HG02884 (cell line): ENCODE measurements at regions not wholly inside any gene's neighbourhood (a gene's known extent, or its start where the extent isn't known, plus 50 kb on each side); places are given as distances from the start of the nearest gene placed in this dataset.
A peak's percentile ranks its signal among the peaks of the same experiment; 100 is the strongest.
"Not testable (repeated sequence)": the region's sequence is repeated elsewhere in the genome, so short reads cannot be mapped to it uniquely, and the experiment has no call there.

Source experiments
- ATAC-seq: cut with Tn5 transposase; IDR thresholded peaks from one replicate; pipeline ENCODE4 v1.9.1; 2021; ENCODE audit warnings: mild to moderate bottlenecking, moderate library complexity; ENCODE audit not compliant: unreplicated experiment

DNA sequence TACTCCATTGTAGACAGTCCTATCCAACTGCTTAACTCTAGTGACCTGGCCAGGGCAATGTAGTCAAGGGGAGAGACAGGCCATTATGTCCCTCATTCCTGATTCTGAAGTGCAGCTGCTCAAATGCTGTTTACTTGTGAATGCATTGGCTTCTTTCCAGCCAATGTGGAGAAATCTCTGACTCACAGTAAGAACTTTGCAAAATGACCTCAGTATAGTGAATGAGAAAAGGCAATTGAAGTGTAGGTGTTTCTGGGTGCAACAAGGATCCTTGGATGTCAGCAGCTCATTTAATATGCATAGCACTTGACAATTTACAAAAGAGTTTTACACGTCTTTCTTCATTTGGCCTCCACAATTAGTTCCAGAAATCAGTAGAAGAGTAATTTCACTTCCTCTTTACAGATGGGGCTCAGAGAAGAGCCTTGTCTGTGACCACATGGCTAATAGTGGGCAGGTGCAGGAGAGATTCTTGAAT lies 367.2 kb downstream of the OSTF1 start:
- ATAC-seq: peak; percentile 97

DNA sequence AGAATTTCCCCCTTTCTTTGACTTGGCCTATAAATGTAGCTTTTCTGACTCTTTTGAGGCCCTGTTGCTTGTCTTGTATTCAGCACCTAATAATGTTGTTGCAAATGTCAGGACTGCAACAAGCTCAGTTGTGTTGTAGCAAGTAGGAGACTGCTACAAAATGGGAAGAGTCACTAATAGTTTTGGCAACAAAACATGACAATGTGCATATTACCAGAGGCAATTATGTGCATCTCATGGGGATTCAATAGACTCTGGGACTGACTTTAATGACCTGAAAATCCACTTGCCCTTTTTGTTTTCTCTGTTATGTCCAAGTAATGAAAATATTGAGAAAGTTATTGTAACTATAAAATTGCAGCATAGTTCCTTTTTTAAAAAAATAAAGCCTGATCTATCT lies 368.4 kb downstream of the OSTF1 start:
- ATAC-seq: no peak

DNA sequence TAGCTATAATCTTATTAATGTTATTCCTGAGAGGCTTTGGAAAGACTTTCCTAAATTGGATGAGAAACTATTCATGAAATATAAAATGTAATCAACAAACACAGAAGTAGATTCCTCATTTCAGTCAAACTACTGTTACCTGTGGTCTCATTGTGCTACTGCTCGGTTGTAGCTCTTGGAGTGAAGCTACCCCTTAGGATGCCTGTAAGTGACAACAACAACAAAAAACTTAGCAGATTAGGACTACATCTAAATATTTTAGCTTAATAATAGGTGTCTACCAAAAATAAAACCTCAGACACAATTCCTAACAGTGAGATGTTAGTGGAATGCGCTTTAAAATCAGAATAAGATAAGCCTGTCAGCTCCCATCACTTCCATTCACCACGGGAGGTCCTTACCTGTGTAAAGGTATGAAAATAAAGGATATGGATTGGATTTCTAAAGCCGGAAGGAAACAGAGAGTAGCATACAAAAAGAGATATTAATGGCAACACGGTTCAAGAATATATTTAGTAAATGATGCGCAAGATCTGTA lies 369.2 kb downstream of the OSTF1 start:
- ATAC-seq: no peak

DNA sequence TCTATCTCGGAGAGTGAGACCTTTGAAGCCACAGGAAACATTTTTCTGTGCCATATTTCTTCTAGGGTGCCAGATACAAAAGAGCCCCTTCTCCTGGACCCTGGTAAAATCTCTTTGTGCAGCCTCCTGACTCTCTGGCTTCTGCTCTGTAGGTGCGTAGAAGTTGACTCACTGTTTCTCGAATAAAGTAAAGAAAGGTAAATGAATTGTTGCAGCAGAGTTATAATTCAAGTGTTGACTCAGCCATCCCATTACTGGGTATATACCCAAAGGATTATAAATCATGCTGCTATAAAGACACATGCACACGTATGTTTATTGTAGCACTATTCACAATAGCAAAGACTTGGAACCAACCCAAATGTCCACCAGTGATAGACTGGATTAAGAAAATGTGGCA lies 371.0 kb downstream of the OSTF1 start:
- not testable (repeated sequence) for ATAC-seq

DNA sequence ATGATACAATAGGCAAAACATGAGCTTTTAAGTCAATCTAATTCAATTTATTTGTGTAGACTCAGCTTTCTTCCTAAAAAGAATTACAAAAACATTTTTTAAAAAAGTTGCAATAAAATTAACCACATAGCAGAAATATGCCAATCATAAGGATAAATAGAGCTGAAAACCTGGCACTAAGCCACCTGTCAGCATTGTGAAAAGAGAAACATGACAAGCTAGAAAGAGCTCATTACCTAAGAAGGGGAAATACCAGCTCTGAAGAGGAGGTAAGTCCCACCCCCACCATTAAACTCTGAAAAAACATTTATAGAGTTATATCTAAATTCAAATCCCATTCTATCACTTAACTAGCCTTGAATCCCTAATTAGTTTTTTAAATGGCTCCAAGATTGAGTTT lies 372.9 kb downstream of the OSTF1 start:
- no peak for ATAC-seq

DNA sequence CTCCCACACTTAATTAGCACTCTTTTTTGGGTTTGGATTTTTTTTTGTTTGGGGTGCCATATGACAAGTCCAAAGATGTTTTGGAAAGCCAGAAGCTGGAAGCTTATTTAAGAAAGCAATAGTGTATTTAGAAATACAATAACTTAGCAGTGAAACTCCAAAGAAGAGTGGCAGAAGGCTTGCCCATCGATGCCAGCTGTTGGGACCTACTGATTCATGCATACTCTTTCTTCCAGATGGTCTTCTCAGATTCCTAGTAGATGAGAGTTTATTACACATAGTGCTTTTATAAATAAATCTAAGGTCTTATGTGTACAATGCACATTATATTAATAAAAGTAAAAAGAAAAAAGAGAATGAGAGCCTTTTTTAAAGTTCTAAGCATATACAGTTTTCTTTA lies 374.6 kb downstream of the OSTF1 start:
- ATAC-seq: no peak

DNA sequence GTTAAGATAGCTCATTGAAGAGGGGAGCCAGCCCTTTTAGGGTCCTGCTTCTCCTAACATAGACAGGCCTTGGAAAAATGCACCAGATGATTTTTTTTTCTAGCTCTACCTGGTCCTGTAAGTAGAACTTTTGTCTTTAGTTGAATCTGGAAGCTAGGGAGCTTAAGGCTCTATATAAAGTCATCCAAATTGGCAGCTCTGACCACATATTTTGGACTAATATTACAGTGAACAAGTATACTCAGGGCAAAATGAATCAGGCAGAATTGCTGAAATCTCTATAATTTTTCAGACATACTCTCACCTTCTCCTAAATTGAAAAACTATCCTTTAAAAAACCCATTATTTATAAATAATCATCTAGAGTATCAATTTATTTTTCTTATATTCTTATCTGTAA lies 375.6 kb downstream of the OSTF1 start:
- no peak for ATAC-seq

DNA sequence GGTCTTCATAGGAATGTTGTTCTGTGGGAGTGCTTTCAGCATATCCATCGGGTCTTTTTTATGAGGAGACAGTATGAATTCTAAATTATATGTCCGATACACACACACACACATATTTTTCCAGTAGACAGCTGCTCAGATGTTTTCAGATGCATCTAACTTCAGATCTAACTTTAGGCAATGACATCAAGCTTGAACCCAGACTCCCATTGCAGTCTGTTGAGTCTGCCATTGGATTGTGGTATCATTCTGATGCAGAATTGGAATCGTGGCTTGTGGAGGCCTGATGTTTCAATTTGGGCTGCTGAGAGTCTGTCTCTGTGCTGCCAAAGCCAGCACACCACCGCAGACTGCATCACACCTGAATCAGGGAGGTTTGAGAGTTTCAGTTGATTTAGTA lies 376.4 kb downstream of the OSTF1 start:
- no peak for ATAC-seq

DNA sequence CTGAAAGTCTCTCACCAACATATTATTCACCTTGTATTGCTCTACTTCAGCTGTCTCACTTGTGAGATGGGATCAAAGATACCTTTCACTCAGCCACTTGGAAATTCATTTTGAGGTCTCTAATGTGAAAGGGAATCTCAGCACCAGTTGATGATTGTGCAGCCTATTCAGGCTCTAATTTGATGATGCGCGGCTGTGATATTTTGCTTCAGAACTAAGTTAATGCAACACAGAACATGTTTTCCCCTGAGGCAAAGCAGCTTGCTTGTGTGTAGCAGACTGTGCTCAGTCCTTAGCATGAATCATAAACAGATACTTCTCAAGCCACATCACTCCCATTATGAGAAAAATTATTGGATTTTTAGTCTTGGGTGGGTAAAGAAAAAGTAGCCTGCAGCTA lies 378.8 kb downstream of the OSTF1 start:
- ATAC-seq: no peak

DNA sequence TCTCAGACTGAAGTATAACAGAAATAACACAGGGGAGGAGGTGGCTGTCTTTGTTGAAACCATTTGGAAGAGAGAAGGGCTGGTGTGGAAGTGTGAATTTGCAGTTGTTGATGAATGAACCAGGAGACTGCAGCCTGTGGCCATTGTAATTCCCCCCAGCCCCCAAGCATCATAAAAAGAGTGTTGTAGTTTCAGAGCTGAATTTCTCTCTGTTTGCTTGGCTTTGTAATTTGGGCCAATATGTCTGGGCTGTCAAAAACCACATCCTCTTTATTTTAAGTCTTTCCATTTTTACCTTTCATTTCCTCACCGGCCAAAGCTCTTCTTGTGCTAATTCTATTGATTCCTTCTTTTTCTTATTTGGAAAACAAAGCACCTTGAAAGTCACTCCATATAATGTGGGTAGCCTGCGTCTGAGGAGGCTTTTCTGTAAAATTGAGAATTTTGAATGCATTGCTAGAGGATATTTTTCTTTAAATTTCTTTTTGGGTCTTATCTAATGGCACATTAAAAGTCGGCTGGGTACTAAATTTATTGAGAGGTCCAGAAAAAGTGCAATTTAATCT lies 383.3 kb downstream of the OSTF1 start:
- no peak for ATAC-seq

DNA sequence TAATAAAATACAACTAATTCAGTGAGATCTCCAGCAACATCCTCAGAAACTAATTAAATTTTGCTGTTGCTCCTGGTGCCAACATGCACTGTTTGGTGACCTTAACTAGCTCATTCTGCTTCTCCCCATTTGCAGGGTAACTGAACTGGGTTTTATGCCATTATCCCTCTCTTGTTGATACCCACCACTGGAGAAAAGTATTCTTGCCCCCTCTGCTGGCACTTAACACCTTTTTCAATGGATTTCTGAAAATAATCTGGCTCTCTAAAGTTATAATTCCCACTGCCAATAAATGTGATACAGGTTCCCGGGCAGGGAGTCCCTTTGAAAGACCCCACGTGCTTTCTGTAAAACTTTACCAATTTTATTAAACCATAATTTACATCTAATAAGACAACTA lies 394.3 kb downstream of the OSTF1 start:
- no peak for ATAC-seq

DNA sequence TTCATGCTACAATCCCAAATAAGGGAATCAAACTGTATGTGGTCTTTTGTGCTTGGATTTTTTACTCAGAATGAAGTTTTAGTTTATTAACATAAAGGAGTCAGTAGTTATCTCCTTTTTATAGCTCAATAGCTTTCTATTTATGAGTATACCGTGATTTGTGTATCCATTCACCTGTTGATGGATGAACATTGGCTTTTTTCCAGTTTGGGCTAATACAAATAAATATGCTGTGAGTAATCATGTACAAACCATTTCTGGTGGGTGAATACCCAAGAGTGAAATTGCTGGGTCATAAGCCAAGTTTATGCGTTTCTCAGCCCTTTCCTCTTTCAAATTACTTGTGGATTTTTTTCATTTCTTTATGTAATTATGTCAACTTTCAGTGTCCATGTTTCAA lies 395.3 kb downstream of the OSTF1 start:
- no peak for ATAC-seq

DNA sequence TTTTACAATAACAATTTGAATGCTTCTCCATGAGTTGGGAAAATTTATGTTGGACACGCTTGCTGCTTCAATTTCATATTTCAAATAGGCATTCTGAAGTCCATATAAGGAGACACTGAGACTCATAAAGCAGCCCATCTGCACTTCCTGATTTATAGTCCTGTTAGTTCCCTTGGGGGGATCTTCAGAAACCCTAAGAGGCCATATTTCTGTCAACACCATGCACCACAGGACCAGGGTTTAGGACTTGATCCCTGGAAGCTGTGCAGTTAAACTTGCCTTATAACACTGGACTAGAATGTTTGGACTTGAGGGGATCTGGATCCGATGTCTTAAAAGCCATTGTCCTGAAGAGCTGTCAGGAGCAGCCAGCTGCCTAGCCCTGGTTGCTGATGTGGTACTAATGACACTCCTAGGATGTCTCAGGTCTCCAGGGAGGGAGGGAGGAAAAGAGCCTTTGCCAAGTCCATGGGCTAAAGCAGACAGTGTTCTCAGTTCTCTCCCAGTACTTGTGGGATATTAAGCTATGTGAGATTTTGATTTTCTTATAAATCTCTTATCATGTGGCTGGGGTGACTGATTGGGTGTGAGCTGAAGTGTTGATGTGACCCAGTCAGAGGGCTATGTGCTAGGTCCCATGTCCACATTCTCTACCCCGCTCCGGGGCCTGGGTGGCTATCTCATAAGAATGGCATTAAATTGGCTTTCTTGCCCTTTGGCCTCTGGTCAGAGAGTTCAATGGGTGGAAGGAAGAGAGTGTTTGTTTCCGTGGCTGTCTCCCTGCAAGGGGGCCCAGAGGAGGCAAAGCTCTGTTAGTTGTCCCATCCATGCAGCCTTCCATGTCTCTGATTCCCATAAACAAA lies 399.8 kb downstream of the OSTF1 start:
- ATAC-seq: no peak

DNA sequence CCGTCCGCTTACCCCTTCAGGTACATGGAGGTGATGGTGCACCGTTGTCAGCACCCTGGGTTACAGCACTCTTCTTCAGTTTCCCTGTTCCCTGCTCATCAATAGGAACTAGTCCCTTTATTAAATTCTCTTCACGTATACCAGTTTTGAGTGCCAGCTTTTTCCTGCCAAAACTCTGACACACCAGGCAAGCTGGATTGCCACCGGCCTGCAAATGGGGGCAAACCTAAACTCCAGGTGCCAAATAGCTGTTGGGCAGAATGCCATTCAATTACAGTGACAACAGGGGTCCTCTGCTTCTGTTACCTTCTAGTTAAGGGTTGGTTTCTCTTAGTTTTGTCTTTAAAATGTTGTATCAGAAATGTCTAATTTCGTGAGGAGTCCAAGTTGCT lies 400.4 kb downstream of the OSTF1 start:
- ATAC-seq: no peak

DNA sequence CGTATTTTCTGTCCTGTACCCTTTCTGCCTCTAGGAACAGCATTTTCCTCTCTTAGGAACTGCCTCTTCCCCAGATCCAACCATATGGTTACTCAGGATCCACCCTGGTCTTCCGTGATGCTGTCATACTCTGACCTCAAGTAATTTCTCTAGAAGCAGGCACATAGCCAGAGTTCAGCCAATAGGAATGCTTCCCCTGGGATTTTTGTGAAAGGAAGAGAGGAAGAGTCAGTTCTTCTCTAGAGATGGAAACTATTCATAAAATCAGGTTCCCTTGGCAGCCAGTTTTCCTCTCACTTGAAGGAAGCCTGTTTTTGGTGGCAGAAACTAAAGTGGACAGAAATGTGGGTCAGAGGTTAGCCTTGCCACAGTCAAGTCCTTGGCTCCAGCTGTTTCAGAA lies 400.1 kb upstream of the PCSK5 start:
- no peak for ATAC-seq

DNA sequence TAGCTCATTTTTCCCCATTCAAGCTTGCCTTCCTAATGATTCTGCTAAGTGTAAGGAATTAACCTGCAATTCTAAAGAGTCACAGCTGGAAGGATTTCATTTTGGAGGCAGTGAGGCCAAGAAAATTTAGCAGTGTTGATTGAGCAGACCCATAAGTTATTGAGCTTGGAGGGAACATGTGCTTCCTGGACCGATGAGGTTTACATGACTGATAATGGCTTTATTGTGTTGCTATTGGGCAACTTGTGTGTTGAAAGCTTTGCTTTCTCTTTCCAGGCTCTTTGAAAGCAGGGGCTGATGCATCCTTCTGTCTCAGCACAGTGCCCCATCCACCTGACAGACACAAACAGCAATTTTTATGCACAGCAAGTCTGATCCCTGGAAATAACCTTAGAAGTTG lies 398.9 kb upstream of the PCSK5 start:
- no peak for ATAC-seq

DNA sequence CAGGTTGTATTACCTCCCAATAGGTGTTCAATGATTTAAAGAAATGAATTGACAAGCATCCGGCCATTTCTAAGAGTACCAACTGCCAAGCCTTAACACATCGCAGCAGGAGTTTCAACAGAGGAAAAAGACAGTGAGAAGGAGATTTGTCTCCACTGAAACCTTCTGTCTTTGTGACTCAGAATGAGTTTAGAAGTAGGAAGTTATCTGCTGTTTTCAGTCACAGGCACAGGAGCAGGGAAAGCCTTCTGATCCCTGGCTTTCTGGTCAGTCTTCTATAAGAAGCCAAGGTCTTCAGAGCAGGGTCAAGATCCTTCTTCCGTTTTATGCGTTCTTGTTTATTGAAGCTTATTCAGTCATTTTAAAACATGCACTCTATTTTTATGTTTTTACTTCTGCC lies 390.7 kb upstream of the PCSK5 start:
- ATAC-seq: no peak

DNA sequence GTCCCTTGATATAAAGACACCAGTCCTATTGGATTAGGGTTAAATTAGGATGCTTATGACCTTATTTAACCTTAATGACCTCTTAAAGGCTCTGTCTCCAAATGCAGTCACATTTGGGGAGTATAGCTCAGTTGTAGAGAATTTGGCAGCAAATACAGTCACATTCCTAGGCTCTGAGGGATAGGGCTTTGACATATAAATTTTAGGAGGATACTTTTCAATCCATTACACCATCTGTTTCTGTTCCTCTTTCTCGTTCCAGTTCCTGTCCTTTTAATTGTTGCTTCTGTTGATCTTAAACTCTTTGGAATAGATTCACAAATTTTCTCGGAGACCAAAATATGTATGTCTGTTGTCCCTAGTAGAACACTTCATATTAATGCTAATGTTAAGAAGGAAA lies 390.0 kb upstream of the PCSK5 start:
- ATAC-seq: no peak

DNA sequence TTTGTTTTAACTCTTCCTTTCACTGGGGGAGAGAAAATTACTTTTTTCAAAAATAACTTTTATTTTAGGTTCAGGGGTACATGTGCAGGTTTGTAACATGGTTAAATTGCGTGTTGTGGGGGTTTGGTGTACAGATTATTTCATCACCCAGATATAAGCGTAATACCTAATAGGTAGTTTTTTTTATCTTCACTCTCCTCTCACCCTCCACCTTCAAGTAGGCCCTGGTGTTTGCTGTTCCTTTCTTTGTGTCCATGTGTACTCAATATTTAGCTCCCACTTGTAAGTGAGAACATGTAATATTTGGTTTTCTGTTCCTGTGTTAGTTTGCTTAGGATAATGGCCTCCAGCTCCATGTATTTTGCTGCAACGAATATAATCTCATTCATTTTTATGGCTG lies 389.5 kb upstream of the PCSK5 start:
- ATAC-seq: not testable (repeated sequence)

DNA sequence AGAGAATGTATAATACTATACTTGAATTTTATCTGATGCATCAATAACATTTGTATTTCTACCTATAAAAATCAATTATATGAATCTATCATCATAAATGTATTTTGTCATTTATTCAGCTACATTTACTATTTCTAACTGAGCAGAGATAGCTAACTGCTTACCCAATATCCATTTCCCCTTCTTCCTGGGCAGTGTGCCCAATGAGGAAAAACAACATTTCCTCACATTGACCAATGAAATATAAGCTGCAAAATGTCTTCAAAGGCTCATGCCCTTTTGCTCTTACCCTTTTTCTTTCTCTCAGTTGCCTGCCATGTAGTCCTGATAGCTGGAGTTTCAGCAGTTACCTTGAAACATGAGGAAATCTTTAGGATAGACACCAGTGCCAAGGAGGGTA lies 385.8 kb upstream of the PCSK5 start:
- ATAC-seq: no peak

DNA sequence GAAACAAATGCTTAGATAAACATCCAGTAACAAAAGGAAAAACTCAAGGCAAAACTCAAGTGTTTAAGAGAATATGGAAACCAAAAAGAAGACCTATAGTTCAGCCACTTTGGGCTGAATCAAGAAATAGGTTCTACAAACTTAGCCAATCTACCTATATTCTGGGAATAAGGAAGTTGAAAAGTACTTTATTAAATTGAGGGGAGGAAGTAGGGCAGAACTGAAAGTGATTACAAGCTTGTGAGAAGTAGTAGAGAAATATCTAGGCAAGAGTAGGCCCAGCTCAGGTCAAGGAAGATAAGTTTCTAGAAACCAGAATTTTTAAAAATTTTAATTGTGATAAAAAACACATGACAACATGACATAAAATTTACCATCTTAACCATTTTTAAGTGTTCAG lies 384.8 kb upstream of the PCSK5 start:
- no peak for ATAC-seq

DNA sequence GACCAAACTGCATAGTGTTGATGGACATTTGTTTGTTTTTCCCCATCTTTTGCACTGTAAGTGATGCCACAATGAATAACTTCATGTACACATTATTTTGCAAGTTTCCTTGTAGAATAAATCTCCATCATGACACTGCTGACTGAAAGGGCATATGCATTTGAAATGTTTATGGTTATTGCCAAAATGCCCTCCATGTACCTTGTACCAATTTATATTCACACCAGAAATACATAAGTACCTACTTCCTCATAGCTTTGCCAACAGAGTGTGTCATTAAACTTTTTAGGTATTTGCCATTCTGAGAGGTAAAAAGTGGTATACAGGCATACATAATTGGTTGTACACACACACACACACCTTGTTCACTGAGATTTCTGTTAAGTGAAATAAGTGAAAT lies 361.0 kb upstream of the PCSK5 start:
- no peak for ATAC-seq
